ENCODE measurements at regions not wholly inside any gene's neighbourhood (a gene's known extent, or its start where the extent isn't known, plus 50 kb on each side); places are given as distances from the start of the nearest gene placed in this dataset.

GRCh38 chr12:32946504-32947131, 50.0 kb upstream of the PKP2 start:
- TF ChIP-seq POLR2A (IDR thresholded peaks at IDR 0.05) = no peak
- TF ChIP-seq CTCF (IDR thresholded peaks at IDR 0.05) = no peak
